Activated CD4-positive, alpha-beta T cell treated with anti-CD3 and anti-CD28 coated beads for 1 hour (primary cell): ENCODE measurements at regions not wholly inside any gene's neighbourhood (a gene's known extent, or its start where the extent isn't known, plus 50 kb on each side); places are given as distances from the start of the nearest gene placed in this dataset.
"Not testable (repeated sequence)": the region's sequence is repeated elsewhere in the genome, so short reads cannot be mapped to it uniquely, and the experiment has no call there.

ENCODE experiments used
- DNase-seq: peaks from one replicate; pipeline ENCODE4 v3.0.0-alpha.2; 2020

DNA sequence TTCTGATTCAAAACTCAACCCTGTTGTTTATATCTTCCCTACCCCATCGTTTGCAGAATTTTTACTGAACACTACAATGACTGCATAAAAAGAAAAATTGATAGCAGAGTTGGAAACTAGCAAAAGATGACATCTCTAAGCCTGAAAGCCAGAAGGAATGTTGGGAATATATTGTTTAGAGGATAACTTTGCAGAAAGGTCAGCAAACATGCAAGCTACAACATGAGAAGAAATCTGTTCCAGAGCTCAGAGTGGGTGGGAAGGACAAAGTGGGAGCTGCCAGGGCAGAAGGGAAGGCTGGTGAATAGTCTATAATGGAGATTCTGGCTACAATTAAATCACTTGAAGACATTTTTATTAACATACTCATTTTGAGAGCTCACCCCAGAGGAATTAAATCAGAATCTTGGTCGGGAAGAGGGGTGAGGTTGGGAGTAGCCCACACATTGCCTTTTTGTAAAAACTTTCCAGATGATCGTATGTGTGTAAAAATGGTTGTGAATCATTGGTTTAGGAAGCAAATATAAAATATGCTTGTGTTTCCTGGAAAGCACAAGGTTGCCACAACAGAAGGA is 574.8 kb downstream of the FLRT2 start:
- DNase-seq, result no peak

DNA sequence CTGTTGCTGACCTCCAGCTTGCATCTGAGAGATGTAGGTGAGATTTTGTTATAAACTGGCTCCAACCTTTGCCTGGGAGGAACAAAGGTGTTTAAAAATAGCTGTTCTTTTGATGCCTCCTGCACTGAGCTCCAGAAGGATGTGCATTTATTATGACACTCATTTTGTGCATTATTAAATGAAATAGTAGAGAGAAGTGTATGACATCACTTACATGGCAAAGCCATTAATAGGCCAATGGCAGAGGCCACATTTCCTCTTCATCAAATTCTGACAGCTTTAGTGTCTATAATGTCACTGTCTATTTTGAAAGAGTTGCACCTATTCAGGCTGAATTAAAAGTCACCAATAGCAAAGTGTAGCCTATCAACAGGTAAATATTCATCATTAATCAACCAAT is 564.6 kb downstream of the FLRT2 start:
- DNase-seq, result no peak

DNA sequence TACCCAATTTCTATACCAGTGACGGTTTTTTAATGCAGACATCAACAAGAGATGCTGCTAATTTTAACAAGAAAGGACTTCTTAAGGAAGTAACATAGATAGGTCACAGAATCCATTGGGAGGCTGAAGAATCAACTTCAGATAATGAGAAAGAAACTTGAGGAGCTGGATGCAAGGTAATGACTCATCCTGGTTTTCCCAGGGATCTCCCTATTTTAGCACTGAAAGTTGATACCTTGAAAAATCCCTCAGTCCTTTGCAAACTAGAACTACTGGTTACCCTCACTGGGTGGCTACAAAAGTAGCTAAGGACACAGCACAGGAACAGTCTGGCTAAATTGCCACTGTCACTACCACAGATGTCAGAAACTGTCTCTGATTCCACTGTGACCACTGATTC is 561.9 kb downstream of the FLRT2 start:
- no peak for DNase-seq

DNA sequence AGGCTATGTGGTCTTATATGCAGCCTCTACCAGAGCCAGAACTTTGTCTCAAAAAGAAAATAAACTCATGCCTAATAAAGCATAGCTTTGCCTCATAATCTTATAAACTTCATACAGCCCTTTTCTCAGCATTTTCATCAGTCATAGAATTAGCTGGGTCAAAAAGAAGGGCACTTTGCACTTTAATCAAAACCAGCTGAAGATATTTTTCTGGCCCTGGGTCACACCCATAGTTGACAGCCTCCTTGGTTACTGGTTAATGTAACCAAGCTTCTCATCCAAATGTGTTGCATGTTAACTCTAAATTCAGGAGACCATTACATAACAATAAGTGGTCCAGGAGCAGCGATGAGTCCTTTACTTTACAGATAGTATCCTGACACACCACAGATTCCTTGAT is 558.2 kb downstream of the FLRT2 start:
- no peak for DNase-seq

DNA sequence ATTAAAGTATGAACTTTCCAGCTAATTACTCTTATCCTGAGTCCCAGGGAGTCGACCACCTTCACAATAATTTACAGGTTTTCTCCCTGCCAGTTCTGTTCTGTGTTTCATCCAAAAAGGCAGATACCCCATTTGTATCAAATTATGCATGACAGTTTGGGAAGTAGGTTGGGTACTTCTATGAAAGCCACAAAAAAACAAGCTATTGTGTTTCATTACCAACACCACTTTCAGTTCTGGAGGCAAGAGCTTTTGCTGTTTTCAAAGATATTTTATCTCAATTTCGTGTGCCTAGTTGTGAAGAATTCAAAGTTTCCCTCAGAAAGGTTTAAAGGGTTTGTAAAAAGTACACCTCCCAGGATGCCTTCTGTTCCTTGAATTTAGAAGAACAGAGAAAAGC is 557.4 kb downstream of the FLRT2 start:
- no peak for DNase-seq

DNA sequence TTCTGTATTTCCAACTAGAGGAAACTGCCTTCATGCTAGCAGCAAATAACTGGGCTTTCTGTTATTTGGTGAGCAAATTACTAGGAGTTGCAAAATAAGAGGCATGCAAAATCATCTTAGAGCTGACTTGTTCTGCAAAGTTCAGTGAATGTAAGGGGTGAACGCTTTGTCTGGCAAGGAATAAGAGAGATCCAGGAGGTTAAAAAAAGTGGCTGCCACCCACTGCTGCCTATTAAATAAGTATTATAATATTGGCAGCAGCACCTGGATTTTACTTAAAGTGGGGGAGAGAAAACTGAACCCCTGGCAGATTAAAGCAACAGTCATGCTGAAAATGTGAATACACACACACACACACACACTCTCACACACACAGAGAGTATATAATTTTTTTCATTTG is 557.0 kb downstream of the FLRT2 start:
- DNase-seq, result no peak

DNA sequence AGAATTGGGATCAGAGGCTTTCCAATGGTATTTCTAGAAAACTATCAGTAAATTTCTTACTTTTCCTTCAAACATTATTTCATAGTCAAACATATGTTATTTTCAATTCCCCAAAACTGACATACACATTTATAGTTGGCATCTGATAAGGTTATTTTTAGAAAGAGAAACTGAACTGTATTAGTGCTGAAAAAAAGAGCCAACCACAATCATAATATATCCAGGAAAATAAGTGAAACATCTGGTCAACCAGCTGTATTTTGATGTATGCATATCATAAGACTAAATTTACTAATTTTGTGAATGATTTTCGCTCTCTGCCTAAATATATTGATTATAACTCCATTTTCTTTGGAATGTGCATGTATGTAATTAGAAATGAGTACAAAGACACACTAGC is 554.2 kb downstream of the FLRT2 start:
- DNase-seq, result no peak

DNA sequence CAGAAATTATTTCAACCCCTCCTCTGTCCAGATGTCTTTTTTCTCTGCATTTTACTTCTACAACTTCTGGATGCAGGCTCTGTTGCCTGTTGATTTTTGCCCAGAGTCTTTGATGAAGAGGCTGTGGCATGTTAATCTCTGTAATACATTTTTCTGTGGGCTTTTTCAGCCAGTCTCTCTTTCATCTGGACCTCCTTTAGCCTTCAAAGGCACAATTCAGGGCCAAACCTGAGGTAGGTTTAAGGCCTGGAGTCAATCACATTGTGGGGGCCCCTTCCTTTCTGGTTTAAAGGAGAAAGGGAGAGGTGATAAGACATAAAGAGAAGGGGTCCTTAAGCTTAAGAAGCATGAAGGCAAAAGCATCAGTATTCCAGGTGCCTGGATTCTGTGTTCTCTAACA is 553.7 kb downstream of the FLRT2 start:
- no peak for DNase-seq

DNA sequence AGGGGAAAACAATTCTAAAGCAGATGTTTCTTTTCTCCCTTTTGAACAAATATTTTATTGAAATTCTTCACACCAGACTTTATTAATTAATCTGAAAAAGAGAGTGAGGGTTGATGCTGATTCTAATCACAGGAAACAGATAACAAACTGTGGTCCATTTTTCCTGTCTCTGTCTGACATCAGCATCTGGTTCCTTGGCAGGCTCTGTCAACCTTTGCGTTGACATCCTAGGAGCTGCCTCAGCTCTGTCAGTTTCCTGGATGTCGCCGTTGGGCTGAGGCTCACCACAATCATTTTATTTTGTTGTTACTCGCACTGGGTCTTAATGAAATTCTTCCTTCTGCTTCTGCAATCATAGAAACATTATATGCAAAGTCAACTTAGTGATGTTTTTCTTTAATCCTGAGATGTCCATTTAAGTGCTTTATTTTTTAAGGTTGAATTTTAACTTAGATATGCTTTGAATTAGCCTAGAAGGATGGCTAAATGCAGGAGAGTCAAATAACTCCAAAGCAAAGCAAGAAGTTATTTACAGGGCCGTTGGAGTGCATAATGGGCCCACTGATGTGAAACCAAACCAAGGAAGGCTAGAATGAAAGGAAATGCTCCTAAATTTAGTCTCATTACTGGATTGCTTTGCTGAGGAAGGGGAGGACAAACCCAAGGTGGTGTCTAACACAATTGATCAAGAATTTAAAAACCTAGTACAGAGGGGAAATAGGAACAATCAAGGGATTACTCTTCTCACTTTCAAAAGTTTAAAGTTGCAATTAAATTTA is 542.4 kb downstream of the FLRT2 start:
- no peak for DNase-seq

DNA sequence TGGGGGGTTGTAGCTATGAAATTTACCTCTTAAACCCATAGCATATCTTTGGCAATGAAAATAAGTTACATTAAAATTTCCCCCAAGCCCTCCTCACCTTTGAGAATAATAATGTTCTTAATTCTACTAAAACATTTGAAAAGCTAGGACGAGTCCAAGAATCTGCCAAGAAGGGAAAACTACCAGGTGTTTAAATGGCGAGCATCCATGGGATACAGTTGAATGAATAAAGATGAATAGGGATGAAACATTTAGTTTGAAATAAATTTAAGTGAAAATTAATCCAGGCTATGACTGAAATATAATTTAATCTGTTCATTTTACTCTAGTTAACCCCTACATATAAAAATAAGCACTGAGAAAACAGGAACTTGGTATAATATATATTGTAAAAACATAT is 536.7 kb downstream of the FLRT2 start:
- DNase-seq, result no peak

DNA sequence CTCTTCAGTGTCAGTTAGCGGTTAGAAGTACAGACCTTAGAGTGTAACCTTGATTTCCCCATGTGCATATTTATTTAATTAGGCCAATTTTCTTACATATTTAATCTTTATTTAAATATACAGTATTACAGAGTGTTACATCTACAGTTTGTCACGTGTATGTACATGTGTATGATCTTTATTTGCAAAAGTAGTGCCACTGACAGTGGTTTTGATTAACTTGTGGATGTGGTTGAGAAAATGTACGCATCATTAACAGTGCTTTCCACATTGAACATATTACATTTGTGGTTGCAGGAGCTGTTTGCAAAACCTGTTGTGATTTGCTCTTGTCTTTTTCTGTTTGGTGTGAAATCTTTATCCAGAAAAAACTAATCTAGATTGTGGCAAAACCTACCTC is 535.5 kb downstream of the FLRT2 start:
- no peak for DNase-seq

DNA sequence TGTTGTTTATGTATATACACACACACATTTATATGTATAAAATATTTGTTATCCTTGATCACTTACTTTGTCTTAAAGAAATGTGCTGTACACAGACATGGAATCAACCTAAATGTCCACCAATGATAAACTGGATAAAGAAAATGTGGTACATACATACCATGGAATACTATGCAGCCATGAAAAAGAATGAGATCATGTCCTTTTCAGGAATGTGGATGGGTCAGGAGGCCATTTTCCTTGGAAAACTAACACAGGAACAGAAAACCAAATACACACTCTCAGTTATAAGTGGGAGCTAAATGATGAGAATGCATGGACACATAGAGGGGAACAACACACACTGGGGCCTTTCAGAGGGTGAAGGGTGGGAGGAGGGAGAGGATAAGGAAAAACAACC is 534.7 kb downstream of the FLRT2 start:
- not testable (repeated sequence) for DNase-seq

DNA sequence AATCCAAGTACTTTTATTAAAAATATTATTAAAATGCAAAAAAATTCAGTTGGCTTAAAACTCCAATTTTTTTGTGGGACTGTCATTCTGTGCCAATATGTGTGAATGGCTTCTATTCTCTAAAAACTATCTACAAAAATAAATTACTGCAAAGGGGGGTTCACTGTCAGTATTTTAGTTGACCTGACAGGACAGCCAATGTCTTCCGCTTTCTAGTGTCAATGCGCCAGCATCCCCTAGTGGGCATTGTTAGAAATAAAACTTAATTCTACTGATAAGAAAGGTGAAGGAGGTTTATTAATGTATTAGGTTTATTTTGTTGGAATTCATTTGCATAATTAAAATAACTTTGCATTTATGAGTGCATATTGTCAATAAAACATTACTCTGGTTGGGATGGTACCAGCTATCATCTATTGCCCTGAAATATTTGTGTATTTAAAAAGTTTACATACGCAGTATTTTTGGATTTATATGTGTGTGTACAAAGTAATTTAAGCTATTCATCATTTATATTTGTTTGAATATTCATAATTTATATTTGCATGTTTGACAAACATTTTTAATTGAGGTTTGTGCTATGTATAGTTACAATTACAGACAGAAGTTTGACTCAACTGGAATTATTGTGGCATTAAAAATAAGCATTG is 527.2 kb downstream of the FLRT2 start:
- no peak for DNase-seq

DNA sequence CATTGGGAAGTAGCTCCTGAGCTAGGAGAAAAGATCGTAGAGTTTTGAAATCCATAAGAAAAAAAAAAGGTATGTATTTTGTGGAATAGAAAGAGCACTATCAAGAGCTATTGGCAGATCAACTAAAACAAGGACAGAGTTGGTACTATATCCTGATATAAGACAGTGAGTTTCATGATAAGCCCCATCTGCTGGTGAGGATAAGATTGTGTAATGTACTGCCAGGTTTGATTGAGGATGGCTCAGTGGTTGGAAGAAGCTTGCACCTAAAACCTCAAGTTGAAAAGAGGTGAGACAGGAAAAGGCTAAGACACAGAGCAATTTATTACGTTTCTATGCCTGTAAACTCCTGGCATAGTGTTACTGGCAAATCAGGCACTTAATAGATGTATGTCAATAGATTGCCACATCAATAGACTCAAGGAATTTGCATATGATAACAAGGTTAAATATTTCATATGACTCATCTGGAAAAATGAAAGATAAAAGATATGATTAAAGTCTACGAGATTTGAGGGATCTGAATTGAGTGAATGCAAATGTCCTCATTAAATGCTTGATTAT is 525.6 kb downstream of the FLRT2 start:
- no peak for DNase-seq

DNA sequence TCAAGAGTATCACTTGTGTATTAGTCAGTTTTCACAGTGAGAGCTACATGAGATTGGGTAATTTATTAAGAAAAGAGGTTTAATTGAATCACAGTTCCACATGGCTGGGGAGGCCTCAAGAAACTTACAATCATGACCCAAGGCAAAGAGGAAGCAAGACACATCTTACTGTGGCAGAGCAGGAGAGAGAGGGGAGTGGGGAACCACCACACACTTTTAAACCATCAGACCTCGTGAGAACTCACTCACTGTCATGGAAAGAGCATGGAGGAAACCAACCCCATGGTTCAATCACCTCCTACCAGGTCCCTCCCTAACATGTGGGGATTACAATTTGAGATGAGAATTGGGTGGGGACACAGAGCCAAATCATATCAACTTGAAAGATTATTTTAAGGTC is 522.9 kb downstream of the FLRT2 start:
- DNase-seq, result no peak

DNA sequence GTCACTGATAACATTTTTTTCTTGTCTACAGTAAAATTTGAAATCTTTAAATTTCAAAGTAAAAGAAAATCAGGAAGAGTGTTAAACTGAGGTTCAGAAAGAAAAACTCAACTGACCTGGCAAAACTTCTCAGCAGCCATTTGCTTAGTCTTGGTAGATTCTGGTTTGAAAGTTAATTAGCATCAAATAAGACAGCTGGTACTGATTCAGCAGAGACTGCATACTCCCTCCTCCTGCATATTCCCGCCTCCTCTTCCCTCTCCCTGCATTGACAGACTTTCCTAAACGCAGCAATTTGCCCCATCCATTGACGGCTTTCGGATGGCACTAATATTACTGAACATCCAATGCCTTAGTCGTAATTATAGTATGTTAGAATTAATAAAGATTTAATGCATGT is 520.8 kb downstream of the FLRT2 start:
- DNase-seq, result no peak

DNA sequence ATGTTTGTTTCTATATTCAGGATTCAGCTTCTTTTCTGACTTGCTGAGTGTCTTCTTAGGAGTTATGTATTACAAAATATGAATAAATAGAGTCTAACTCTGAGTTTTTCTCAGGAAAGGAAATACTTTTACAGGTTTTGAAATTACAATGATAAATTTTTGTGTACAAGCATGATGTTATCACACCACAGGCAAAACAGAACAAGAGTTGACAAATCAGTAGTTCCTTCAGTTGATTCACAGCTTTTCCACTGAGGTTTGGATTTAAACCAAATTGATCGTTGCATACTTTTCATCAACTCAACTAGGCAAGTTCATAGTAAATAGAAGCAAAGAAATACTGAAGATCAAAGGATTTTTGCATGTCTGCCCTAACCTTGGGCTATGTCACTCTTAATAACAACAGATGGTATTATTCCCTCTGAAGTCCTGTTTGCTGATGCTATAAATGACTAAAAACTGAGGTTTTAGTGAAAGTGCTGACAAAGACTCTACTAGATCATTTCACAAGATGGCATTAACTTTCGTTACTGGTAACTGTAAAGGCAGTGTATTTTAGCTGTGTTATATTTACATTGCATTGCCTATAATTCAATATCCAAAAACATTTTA is 520.2 kb downstream of the FLRT2 start:
- no peak for DNase-seq

DNA sequence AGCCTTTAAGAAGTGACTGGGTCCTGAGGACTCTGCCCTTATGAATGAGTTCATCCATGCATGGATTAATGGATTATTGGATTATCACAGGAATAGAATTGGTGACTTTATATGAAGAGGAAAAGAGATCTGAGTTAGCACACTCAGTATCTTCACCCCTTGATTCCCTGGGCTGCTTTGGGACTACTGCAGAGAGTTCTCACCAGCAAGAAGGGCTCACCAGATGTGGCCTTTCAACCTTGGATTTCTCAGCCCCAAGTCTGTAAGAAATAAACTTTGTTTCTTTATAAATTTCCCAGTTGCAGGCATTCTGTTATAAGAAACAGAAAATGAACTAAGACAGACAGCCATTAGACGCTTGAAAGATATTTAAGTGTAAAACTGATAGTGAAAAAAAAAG is 509.2 kb downstream of the FLRT2 start:
- DNase-seq, result no peak

DNA sequence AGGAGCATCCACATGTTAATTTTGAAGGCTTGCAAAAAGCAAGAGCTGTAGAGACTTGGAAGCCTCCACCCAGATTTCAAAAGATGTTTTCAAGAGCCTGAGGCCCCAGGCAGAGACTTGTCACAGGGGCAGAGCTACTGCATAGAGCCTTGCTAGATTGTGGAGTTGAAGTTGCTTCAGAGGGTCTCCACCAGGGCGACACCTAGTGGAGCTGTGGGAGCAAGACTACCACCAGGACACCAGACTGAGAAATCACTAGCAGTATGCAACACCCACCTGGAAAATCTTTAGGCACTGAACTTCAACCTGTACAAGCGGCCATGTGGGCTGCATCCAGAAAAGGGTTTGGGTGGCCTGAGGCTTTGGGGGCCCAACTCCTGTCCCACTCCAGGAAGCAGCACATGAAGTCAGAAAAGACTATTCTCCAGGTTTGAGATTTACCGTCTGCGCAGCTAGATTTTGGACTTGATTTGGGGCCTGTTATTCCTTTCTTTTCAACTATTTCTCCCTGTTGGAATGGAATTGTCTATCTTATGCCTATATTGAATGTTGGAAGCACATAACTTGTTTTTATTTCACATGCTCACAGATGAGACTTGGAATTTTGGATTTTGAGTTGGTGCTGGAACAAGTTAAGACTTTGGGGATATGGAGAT is 508.6 kb downstream of the FLRT2 start:
- DNase-seq, result no peak

DNA sequence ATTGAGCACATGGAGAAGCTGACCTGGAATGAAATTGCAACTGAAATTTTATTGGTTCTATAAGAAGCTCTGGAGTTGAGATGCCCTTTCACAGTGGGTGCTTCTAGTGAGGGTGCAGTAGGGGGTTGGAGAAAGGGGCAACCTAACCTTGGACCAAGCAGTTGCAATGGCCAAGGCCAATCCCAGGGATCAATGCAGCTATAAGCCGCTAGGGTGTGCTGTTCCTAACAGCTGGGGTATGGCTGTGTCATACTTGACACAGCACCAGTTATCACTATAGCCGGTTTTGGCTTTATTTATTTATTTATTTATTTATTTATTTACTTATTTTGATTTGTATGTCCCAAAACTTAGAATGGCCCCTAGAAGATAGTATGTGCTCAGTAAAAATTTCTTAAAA is 505.9 kb downstream of the FLRT2 start:
- no peak for DNase-seq

DNA sequence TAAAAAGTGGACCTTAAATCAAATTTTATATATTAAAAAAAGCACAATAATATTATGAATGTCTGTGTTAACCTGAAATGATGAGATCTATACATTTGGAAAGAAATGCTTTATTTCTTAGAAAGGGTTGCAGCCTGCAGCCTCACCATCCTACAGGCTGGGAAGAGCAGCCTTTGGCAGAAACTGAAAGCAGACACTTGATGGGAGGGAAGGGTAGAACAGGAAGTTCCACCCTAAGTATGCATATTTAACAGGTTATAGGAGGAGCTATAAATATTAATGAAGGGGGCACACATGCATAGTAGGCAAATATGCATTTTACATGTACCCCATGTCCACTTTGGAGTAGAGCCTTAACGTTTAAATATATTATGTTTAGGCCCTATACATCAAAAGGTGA is 498.0 kb downstream of the FLRT2 start:
- no peak for DNase-seq

DNA sequence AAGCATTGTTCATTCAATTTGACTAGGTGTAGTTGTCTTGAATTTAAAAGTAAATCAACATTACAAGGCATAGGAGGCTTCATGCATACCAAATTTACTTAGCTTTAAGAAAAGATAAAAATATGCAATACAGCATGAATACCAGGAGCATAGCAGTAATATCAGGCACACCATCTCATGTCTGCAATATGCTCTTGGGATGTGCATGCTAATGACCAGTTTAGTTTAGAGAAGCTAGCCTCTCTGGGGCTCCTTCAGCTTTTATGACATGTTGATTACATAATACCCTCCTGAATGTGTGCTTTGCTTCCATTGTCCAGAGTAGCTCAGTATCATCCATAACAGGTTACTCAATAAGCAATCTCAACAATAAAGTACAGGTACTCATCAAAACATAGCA is 497.2 kb downstream of the FLRT2 start:
- DNase-seq, result no peak

DNA sequence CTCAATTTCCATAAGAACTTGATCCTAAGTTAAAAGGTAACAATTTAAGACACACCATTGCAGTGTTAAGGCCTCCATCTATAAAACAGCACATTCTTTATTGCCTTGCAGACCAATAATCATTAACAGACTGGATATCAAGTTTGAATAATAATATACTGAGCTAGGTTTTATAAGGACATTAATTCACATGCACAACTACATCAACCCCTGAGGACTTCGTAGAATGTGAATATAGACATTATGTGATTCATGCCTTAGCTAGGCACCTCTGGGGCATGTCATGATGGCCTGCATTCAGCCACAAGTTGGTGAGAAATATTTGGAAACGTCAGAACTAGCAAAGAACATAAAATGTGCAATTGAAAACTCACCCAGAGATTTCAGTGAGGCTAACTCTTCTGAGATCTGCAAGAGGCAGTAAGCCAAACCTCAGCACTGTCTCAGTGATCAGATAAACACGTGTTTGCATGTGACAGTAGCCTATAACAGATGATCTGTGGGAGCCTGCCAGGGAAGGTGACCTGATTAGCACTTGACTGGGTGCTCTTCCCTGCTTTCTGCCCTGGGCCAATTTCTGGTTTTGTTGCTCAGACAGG is 492.2 kb downstream of the FLRT2 start:
- DNase-seq, result no peak
